Upper lobe of left lung (tissue), 4 donors: ENCODE measurements at regions not wholly inside any gene's neighbourhood (a gene's known extent, or its start where the extent isn't known, plus 50 kb on each side); places are given as distances from the start of the nearest gene placed in this dataset.

Source experiments
- POLR2A ChIP-seq, 4 donors: fragments of 450-650 bp; IDR thresholded peaks; one replicate each; pipeline ENCODE4 v1.5.1; 2016 to 2017; ENCODE audit warnings: antibody characterized with exemption in 4 of 4, mild to moderate bottlenecking in 2 of 4
- POLR2AphosphoS5 ChIP-seq, 2 donors: sonication (generic); formaldehyde crosslinking; IDR thresholded peaks; one replicate each; pipeline ENCODE4 v1.5.1; 2017; ENCODE audit warnings: antibody characterized with exemption in 2 of 2
- TF ChIP-seq, protein P1 (sequence below), 6 experiments: fragments of 450-650 bp in 4 of 6; fragments of 200-600 bp in 2 of 6; sonication (generic) in 2 of 6; IDR thresholded peaks; one replicate each; pipeline ENCODE4 v1.5.1; 2016 to 2019; ENCODE audit warnings: antibody characterized with exemption in 6 of 6

DNA sequence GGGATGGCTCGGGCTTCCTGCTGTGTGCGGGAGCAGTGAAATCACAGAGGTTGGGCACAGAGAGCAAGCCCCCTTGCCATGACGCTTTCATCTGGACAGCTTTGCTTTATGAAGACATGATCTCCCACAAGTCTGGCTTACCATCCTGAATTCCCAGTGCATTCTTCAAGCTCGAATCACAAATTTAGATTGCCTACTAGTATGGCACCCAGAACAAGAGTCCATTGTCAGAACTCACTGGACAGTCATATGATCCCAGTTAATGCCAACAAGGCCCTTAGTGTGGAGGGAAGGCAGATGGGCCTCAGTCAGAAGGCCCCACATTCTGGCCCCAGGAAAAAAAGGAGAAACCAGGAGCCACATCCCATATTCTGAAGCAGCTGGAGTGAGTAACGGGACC is 147.3 kb upstream of the FOXQ1 start:
- TF ChIP-seq, protein P1, sequence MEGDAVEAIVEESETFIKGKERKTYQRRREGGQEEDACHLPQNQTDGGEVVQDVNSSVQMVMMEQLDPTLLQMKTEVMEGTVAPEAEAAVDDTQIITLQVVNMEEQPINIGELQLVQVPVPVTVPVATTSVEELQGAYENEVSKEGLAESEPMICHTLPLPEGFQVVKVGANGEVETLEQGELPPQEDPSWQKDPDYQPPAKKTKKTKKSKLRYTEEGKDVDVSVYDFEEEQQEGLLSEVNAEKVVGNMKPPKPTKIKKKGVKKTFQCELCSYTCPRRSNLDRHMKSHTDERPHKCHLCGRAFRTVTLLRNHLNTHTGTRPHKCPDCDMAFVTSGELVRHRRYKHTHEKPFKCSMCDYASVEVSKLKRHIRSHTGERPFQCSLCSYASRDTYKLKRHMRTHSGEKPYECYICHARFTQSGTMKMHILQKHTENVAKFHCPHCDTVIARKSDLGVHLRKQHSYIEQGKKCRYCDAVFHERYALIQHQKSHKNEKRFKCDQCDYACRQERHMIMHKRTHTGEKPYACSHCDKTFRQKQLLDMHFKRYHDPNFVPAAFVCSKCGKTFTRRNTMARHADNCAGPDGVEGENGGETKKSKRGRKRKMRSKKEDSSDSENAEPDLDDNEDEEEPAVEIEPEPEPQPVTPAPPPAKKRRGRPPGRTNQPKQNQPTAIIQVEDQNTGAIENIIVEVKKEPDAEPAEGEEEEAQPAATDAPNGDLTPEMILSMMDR (IDR thresholded peaks at IDR 0.05), result no peak
- TF ChIP-seq POLR2AphosphoS5 (IDR thresholded peaks at IDR 0.05) (no peak), POLR2A (IDR thresholded peaks at IDR 0.05) (no peak)
